ENCODE measurements at regions not wholly inside any gene's neighbourhood (a gene's known extent, or its start where the extent isn't known, plus 50 kb on each side); places are given as distances from the start of the nearest gene placed in this dataset.

DNA sequence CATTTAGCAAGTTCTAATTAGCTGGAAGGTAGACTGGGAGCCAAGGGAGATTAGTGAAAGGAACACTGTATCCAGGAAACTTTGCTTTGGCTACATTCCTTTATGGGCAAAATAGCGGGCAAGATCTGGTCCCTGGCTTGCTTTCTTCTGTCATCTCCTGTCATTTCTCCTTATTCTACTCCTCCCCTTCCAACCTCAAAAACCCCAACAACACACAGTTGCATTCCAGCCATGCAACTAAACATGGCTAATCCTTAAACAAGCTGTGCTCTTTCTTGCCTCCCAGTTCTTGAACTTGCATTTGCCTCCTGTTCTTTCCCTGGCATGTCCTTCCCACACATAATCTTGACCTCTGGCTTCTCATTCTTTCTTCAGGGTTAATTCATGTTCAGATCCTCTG, 59.5 kb upstream of the CDCA7L start:
- no peak for DNase-seq (ENCODE audit: low read depth in 2 of 2)

GRCh38 chr7:22002726-22003125, 57.0 kb upstream of the CDCA7L start:
- no peak for DNase-seq (ENCODE audit: low read depth in 2 of 2)

GRCh38 chr7:22001345-22002004, 55.8 kb upstream of the CDCA7L start:
- peak; percentile 49 to 55 for DNase-seq (ENCODE audit: low read depth in 2 of 2)

GRCh38 chr7:21999896-22000295, 54.2 kb upstream of the CDCA7L start:
- DNase-seq (ENCODE audit: low read depth in 2 of 2): no peak

- peak in 1 of 2 experiments; percentile 6 for DNase-seq (ENCODE audit: low read depth in 2 of 2)
Observed at GRCh38 chr7:21996641-21997040, 50.9 kb upstream of the CDCA7L start.

Measured in fibroblast of skin of left biceps (primary cell).